ENCODE measurements at regions not wholly inside any gene's neighbourhood (a gene's known extent, or its start where the extent isn't known, plus 50 kb on each side); places are given as distances from the start of the nearest gene placed in this dataset.

DNA sequence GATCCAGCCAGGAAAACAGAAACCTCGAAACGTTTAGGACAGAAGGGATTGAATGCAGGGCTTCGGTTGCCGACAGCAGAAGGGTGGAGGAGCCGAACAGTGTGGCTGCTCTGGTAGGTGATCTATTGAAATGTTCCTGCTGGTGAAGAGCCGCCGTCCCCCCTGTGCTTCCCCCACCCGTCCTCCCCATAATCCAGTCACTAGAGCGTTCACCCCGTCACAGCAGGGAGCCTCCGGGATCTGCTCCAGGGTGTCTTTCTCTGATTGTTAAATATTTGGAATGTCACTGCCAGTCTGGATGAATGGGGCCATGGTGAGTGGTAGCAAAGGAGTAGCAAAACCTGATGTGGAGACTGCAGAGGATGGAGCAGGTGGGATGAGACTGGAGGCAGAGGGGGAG lies 255.1 kb upstream of the CSF3R start:
- TF ChIP-seq, protein P1, sequence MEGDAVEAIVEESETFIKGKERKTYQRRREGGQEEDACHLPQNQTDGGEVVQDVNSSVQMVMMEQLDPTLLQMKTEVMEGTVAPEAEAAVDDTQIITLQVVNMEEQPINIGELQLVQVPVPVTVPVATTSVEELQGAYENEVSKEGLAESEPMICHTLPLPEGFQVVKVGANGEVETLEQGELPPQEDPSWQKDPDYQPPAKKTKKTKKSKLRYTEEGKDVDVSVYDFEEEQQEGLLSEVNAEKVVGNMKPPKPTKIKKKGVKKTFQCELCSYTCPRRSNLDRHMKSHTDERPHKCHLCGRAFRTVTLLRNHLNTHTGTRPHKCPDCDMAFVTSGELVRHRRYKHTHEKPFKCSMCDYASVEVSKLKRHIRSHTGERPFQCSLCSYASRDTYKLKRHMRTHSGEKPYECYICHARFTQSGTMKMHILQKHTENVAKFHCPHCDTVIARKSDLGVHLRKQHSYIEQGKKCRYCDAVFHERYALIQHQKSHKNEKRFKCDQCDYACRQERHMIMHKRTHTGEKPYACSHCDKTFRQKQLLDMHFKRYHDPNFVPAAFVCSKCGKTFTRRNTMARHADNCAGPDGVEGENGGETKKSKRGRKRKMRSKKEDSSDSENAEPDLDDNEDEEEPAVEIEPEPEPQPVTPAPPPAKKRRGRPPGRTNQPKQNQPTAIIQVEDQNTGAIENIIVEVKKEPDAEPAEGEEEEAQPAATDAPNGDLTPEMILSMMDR (conservative IDR thresholded peaks at IDR 0.05) = no peak
- Mint-ChIP-seq H3K27ac (no peak overlapping the region), H3K4me3 (no peak overlapping the region), H3K9me3 (no peaks in the 10 kb centered on the region), H3K27me3 (peaks cover 61% of the 10 kb centered on the region), H3K36me3 (no peaks in the 10 kb centered on the region), H3K4me1 (ENCODE audit: unreplicated experiment) (no peaks in the 10 kb centered on the region)
- DNase-seq (ENCODE audit: extremely low spot score, unreplicated experiment) = peak; percentile 40

DNA sequence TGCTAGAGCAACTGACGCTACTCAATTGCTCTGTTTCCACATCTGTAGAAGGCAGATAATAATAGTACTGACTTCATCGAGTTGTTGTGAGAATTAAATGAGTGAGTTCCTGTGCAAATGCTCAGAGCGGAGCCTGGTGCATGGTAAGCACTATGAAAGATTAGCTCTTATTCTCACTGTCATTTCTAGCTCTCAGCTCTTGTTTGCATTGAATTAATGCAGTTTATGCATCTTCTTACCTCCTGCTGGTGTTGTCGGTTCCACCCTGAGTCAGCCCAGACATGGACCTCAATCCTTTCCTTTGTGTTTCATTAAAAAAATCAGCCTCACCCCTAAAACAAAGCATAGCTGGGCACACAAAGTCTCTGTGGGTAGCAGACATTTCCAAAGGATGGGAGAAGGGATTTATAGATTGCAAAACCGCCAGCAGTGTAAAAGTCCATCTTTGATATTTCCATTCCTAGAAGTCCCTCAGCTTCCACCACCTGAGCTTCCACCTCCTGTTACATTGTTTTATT lies 254.4 kb upstream of the CSF3R start:
- Mint-ChIP-seq H3K4me1 (ENCODE audit: unreplicated experiment) (no peaks in the 10 kb centered on the region), H3K36me3 (no peaks in the 10 kb centered on the region), H3K27ac (no peak overlapping the region), H3K27me3 (peaks cover 67% of the 10 kb centered on the region), H3K4me3 (no peak overlapping the region), H3K9me3 (no peaks in the 10 kb centered on the region)
- TF ChIP-seq, protein P1 (conservative IDR thresholded peaks at IDR 0.05) = no peak
- DNase-seq (ENCODE audit: extremely low spot score, unreplicated experiment) = no peak

DNA sequence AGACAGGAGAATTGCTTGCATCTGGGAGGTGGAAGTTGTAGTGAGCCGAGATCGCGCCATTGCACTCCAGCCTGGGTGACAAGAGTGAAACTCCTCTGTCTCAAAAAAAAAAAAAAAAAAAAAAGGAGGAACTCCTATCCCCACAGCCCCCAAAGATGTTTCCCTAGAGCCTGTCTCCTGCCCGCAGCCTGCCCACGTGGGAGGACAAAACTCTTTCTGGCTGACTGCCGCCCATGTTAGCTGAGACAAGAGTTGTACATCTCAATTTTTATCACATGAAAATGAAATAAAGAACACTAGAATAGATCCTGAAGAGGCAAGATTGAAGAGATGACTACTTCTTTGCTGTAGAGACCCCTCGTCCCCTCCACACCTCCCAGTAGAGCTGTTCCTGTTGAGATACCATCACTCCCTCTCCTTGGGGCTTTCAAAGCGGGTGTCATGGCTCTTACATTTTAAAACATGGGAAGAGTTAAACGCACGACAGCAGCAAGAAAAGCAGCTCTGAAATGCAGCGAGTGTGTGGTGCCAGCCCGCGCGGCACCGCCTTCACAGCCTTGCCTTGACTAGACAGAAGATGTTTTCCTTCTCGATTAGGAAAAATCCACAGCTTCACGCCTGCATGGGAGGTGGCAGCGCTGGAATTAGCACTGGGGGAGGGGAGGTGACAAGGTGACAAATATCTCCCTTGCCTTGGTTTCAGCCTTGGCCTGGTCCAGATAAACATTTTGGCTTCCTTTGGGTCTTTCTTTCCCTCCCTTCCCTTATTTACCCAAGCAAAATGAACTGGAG lies 253.4 kb upstream of the CSF3R start:
- Mint-ChIP-seq H3K4me3 (no peak overlapping the region), H3K4me1 (ENCODE audit: unreplicated experiment) (no peaks in the 10 kb centered on the region), H3K36me3 (no peaks in the 10 kb centered on the region), H3K27me3 (peaks cover 72% of the 10 kb centered on the region), H3K9me3 (no peaks in the 10 kb centered on the region), H3K27ac (no peak overlapping the region)
- TF ChIP-seq, protein P1 (conservative IDR thresholded peaks at IDR 0.05) = no peak
- peak; percentile 25 for DNase-seq (ENCODE audit: extremely low spot score, unreplicated experiment)

DNA sequence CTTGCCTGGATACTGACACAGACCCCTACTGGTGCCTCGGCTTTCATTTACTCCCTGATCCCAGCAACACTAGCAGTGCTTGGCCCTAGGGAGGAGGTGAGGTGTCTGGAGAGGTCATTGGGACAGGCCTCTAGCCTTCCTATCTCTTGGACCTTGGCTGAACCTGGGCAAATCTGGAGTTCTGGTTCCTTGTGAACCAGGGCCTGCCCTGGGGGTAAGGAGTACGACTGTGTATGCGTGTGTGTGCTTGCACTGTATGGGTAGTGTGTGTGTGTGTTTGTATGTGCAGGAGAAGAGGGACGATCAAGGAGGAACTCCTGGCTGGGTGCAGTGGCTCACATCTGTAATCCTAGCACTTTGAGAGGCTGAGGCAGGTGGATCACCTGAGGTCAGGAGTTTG lies 252.7 kb upstream of the CSF3R start:
- no peaks in the 10 kb centered on the region for H3K9me3 Mint-ChIP-seq
- no peak overlapping the region for H3K4me3 Mint-ChIP-seq
- H3K27me3 Mint-ChIP-seq = peaks cover 72% of the 10 kb centered on the region
- H3K36me3 Mint-ChIP-seq = no peaks in the 10 kb centered on the region
- no peak overlapping the region for H3K27ac Mint-ChIP-seq
- peak; percentile 55 for DNase-seq (ENCODE audit: extremely low spot score, unreplicated experiment)
- H3K4me1 Mint-ChIP-seq (ENCODE audit: unreplicated experiment) = no peaks in the 10 kb centered on the region
- TF ChIP-seq, protein P1 (conservative IDR thresholded peaks at IDR 0.05) = no peak

DNA sequence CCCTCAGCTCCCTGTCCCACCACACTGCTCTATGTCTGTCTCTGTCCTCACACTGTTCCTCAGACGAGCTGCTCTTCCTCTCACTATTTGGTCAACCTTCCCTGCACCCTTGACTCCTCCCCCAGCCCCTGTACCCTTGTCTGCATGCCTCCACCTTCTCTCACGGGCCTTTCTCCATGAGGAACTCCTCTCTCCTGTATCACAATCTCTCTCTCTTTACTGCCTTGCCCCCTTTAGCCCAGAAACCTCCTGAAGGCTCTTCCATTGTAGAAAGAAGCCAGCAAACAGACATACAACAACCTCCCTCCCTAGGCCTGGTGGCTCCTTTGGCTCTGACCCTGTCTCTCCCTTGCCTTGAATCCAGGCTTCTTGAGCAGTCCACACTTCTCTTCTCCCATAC lies 251.6 kb upstream of the CSF3R start:
- Mint-ChIP-seq H3K4me3 (no peak overlapping the region), H3K36me3 (no peaks in the 10 kb centered on the region), H3K9me3 (no peaks in the 10 kb centered on the region), H3K27me3 (peaks cover 72% of the 10 kb centered on the region), H3K27ac (no peak overlapping the region), H3K4me1 (ENCODE audit: unreplicated experiment) (no peaks in the 10 kb centered on the region)
- peak; percentile 25 for DNase-seq (ENCODE audit: extremely low spot score, unreplicated experiment)
- TF ChIP-seq, protein P1 (conservative IDR thresholded peaks at IDR 0.05) = no peak

Measured in type B pancreatic cell (in vitro differentiated cells).